ENCODE measurements at regions not wholly inside any gene's neighbourhood (a gene's known extent, or its start where the extent isn't known, plus 50 kb on each side); places are given as distances from the start of the nearest gene placed in this dataset.
A peak's percentile ranks its signal among the peaks of the same experiment; 100 is the strongest.

DNA sequence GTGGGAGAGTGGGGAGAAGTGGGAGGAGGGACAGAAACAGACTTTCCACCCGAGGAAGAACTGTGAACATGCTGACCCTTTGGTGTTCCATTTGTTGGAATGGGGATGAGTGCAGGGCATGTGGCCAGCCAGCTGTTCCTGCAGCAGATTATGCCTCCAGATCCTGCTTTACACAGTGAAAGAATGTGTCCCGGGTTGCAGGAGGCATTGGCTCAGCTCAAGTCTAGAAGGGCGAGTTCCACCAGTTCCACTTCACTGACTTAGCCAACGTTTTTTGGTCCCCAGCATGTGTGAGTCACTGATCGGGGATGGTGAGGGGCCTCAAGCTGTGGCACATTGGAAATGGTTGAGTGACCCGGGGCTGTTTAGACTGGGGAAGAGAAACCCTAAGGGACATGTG lies 307.0 kb upstream of the ROPN1 start:
- H3K27ac ChIP-seq = no peak overlapping the region; the same call in 1 of the 2 replicates
- TF ChIP-seq, protein P1, sequence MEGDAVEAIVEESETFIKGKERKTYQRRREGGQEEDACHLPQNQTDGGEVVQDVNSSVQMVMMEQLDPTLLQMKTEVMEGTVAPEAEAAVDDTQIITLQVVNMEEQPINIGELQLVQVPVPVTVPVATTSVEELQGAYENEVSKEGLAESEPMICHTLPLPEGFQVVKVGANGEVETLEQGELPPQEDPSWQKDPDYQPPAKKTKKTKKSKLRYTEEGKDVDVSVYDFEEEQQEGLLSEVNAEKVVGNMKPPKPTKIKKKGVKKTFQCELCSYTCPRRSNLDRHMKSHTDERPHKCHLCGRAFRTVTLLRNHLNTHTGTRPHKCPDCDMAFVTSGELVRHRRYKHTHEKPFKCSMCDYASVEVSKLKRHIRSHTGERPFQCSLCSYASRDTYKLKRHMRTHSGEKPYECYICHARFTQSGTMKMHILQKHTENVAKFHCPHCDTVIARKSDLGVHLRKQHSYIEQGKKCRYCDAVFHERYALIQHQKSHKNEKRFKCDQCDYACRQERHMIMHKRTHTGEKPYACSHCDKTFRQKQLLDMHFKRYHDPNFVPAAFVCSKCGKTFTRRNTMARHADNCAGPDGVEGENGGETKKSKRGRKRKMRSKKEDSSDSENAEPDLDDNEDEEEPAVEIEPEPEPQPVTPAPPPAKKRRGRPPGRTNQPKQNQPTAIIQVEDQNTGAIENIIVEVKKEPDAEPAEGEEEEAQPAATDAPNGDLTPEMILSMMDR (conservative IDR thresholded peaks at IDR 0.05) = no peak

- TF ChIP-seq, protein P1 (conservative IDR thresholded peaks at IDR 0.05) = no peak
Measured at GRCh38 chr3:124299831-124300230, 307.9 kb upstream of the ROPN1 start.

GRCh38 chr3:124300416-124300815 lies 308.5 kb upstream of the ROPN1 start:
- H3K27ac ChIP-seq = no peak overlapping the region
- TF ChIP-seq, protein P1 (conservative IDR thresholded peaks at IDR 0.05) = no peak

More at GRCh38 chr3:124299831-124300230, 307.9 kb upstream of the ROPN1 start:
- no peak overlapping the region for H3K27ac ChIP-seq

DNA sequence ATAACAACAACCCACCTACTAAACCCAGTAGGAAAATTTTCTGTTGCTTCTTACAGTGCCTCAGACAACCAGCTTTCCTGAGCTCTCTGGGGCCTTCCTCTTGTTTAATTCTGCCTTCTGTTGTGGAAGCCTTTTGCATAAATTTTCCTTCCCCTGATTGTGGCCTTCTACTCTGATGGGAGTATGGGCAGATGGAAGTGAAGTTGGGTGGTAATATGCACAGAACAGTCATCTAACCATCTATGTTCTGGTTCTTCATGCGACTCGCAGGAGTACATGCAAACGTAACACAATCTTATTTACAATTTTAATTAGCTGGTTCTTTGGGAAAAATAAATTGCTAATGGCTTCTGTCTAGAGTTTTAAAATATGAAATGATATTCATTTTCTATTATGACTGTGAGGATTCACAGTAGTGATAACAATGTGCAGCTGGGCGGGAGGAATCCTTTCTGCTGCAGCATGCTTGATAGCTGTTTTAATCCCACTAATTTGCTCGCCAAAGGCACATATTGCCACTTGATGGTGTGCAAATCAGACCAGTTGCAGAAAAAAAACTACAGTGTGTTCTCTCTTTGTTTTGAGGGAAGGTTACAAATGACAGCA lies 311.5 kb upstream of the ROPN1 start:
- no peak overlapping the region for H3K27ac ChIP-seq
- TF ChIP-seq, protein P1 (conservative IDR thresholded peaks at IDR 0.05) = no peak

DNA sequence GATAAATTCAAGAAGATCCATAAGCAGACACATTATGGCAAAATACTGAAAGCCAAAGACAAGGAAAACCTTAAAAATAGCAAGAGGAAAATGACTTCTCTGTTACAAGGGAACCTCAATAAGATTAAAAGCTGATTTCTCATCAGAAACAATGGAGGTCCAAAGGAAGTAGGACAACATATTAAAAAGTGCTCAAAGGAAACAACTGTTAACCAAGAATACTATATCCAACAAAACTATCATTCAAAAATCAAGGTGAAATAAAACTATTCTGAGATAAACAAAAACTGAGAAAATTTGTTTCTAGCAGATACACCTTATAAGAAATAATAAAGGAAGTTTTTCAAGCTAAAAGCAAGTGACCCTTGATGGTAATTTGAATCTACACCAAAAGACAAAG lies 314.7 kb upstream of the ROPN1 start:
- H3K27ac ChIP-seq = no peak overlapping the region
- TF ChIP-seq, protein P1 (conservative IDR thresholded peaks at IDR 0.05) = no peak

DNA sequence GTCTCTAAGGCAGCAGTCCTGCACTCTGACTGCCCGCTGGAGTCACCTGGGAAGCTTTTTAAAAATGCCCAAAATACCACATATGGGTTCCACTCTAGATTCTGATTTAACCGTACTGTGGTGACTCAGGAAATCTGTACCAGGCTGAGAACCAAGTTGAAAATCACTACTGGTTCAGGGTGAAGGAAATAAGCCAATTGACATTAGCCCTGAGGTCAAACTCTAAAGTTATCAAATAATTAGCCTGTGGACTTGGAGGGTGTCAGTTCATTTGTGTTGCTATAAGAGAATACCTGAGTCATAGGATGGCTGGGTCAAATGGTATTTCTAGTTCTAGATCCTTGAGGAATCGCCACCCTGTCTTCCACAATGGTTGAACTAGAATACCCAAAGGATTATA lies 321.7 kb upstream of the ROPN1 start:
- peak overlapping the region; percentile 28 for H3K27ac ChIP-seq
- TF ChIP-seq, protein P1 (conservative IDR thresholded peaks at IDR 0.05) = no peak

GRCh38 chr3:124315215-124316033 lies 323.5 kb upstream of the ROPN1 start:
- H3K27ac ChIP-seq = no peak overlapping the region
- TF ChIP-seq, protein P1 (conservative IDR thresholded peaks at IDR 0.05) = no peak
